Lung (tissue), 11 donors: ENCODE measurements at regions not wholly inside any gene's neighbourhood (a gene's known extent, or its start where the extent isn't known, plus 50 kb on each side); places are given as distances from the start of the nearest gene placed in this dataset.

Source experiments
- ATAC-seq: fragments of 200-7000 bp; cut with Tn5 transposase; one replicate; pipeline ENCODE4 v1.9.1; 2020; ENCODE audit warnings: moderate number of reproducible peaks; ENCODE audit not compliant: insufficient read depth, low FRiP score
- DNase-seq, 3 donors: peaks; one replicate each; pipeline ENCODE4 v3.0.0-alpha.2; 2013 to 2017
- H3K27ac ChIP-seq, 2 donors: one replicate each; pipeline ENCODE4 v1.5.1; 2013; ENCODE audit warnings: mild to moderate bottlenecking in 2 of 2, moderate library complexity in 2 of 2, control low read depth in 1 of 2, inconsistent platforms in 1 of 2, low read depth in 1 of 2, low read length in 1 of 2
- H3K27me3 ChIP-seq, 3 donors: one replicate each; pipeline ENCODE4 v1.5.1; 2013; ENCODE audit warnings: low read length in 2 of 3; ENCODE audit not compliant: control insufficient read depth in 3 of 3, insufficient read depth in 3 of 3
- H3K36me3 ChIP-seq, 4 donors: one replicate each; pipeline ENCODE4 v1.5.1; 2013; ENCODE audit warnings: low read length in 4 of 4, mild to moderate bottlenecking in 1 of 4, moderate library complexity in 1 of 4; ENCODE audit not compliant: control insufficient read depth in 4 of 4, insufficient read depth in 4 of 4
- H3K4me1 ChIP-seq, 5 donors: one replicate each; pipeline ENCODE4 v1.5.1; 2013; ENCODE audit warnings: low read length in 5 of 5, mild to moderate bottlenecking in 2 of 5, moderate library complexity in 1 of 5; ENCODE audit not compliant: control insufficient read depth in 5 of 5, insufficient read depth in 5 of 5
- H3K4me3 ChIP-seq: one replicate; pipeline ENCODE4 v1.5.1; 2013; ENCODE audit warnings: mild to moderate bottlenecking, control low read depth, moderate library complexity
- H3K9ac ChIP-seq, 2 donors: one replicate each; pipeline ENCODE4 v1.5.1; 2013; ENCODE audit warnings: low read length in 2 of 2, control low read depth in 1 of 2; ENCODE audit not compliant: insufficient read depth in 1 of 2
- H3K9me3 ChIP-seq, 4 donors: one replicate each; pipeline ENCODE4 v1.5.1; 2013; ENCODE audit warnings: low read length in 3 of 4, mild to moderate bottlenecking in 1 of 4, moderate library complexity in 1 of 4; ENCODE audit not compliant: control insufficient read depth in 4 of 4, insufficient read depth in 3 of 4
- WGBS, 2 donors: extraction: QIAGEN DNeasy Blood & Tissue Kit; methylation state at CpG; one replicate each; pipeline ENCODE4 v1.1.7; 2013; 5-methylcytosine and 5-hydroxymethylcytosine counted together
- TF ChIP-seq, protein P1 (sequence below): IDR thresholded peaks from 2 replicates; pipeline ENCODE4 v1.5.1; 2012; ENCODE audit warnings: mild to moderate bottlenecking; ENCODE audit errors: control extremely low read depth, extremely low read depth
- donor health status: control.
- donor health status: control.
- donor health status: Bipolar disorder and iron deficiency.
- donor health status: healthy.
- donor health status: DM: yes; HTN: yes; CAD: no.

DNA sequence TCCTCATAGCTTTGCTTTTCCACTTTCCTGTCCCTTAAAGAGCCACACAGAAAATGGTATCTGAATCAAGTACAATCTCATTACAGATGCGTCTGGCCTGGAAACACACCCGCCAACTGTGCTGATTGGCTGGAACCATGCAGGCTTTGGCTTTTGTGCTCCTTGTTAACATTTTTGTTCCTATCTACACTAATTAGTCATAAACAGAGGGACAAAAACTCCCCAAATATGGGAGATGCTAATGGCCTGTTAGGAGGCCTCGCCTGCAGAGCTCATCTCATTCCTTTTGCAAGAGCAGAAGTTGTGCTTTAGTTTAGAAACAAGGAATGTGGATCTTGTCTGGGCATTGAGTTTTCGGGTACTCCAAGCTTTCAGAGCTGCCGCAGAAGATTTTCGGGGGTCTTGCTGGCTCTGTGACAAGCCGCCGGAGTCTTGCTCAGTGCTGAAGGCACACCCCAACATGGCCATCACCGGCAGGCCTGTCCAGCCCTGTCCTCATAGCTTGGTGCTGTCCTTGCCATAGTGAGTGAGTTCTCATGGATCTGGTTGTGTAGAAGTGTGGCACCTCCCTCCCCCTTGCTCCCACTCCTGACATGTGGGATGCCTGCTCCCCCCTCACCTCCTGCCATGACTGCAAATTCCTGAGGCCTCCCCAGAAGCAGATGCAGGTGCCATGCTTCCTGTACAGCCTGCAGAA is 69.8 kb downstream of the METRNL start:
- H3K36me3 ChIP-seq = no peaks in the 10 kb centered on the region
- H3K27ac ChIP-seq = no peak overlapping the region
- H3K4me1 ChIP-seq = peaks cover 0 to 30% (median 5%) of the 10 kb centered on the region in 5 donors
- no peaks in the 10 kb centered on the region for H3K27me3 ChIP-seq
- H3K9ac ChIP-seq = no peak overlapping the region
- H3K9me3 ChIP-seq = no peaks in the 10 kb centered on the region
- TF ChIP-seq, protein P1, sequence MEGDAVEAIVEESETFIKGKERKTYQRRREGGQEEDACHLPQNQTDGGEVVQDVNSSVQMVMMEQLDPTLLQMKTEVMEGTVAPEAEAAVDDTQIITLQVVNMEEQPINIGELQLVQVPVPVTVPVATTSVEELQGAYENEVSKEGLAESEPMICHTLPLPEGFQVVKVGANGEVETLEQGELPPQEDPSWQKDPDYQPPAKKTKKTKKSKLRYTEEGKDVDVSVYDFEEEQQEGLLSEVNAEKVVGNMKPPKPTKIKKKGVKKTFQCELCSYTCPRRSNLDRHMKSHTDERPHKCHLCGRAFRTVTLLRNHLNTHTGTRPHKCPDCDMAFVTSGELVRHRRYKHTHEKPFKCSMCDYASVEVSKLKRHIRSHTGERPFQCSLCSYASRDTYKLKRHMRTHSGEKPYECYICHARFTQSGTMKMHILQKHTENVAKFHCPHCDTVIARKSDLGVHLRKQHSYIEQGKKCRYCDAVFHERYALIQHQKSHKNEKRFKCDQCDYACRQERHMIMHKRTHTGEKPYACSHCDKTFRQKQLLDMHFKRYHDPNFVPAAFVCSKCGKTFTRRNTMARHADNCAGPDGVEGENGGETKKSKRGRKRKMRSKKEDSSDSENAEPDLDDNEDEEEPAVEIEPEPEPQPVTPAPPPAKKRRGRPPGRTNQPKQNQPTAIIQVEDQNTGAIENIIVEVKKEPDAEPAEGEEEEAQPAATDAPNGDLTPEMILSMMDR = no peak
- WGBS, 2 donors = 94 to 96% methylated on average over 9 of the region's 9 CpGs
- DNase-seq (no peak), ATAC-seq (no peak)
- no peak overlapping the region for H3K4me3 ChIP-seq

DNA sequence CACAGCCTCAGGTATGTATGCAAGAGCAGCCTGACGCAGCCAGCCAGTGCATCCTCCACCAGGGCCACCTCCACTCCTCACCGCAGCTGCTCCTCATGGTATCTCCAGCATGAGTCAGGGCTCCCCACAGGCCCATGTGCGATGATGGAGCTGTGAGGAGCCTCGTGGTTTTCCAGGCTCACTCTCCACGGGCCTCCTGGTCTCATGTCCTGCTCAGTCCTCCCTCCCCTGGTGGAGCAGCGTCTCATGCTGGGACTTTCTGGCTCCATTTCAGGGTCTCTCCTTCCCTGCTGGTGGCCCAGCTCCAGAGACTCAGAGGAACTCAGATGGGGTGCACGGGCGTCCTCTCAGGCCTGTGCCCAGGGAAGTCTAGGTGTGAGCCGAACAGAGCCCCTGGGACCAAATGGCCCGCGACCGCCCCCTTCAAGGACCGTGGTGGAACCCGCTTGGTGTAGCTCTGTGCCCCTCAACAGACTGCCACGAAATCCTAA is 70.4 kb downstream of the METRNL start:
- DNase-seq = no peak
- 86% methylated on average over 15 of the region's 15 CpGs for WGBS, 2 donors
- no peak for ATAC-seq
- no peaks in the 10 kb centered on the region for H3K36me3 ChIP-seq
- H3K4me1 ChIP-seq = peaks cover 0 to 29% (median 4%) of the 10 kb centered on the region in 5 donors
- no peak overlapping the region for H3K9ac ChIP-seq
- no peak overlapping the region for H3K27ac ChIP-seq
- TF ChIP-seq, protein P1 = no peak
- H3K27me3 ChIP-seq = no peaks in the 10 kb centered on the region
- no peaks in the 10 kb centered on the region for H3K9me3 ChIP-seq
- H3K4me3 ChIP-seq = no peak overlapping the region

DNA sequence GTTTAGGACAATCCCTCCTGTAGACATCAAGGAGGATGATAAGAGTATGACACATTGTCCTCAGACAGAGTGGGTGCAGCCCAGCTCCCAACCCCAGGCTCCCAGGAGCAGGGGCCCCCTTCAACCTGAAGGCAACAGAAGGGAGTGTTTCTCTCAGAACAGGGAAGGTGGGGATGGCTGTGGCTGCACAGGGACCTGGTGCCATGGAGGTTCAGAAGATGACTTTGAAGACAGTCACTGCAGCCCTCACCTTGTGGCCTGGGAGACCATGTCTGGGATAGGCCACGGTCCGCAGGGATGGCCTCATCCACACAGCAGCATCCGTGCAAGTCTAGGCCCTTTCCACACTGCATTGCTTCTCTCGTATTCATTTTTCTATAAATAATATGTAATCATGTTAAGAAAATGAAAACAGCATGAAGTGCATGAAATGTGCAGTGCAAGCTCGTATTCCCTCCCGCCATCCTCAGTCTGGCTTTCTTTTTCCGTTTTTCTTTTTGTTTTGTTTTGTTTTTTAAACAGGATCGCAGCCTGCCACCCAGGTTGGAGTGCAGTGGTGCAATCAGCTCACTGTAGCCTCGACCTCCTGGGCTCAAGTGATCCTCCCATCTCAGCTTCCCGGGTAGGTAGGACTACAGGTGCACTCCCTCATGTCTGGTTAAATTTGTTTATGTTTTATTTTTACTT is 71.1 kb downstream of the METRNL start:
- TF ChIP-seq, protein P1 = no peak
- ATAC-seq (no peak), DNase-seq (no peak)
- no peaks in the 10 kb centered on the region for H3K9me3 ChIP-seq
- no peak overlapping the region for H3K4me3 ChIP-seq
- 82 to 86% methylated on average over 10 of the region's 10 CpGs for WGBS, 2 donors
- no peak overlapping the region for H3K27ac ChIP-seq
- H3K9ac ChIP-seq = no peak overlapping the region
- H3K4me1 ChIP-seq = peaks cover 0 to 25% (median 4%) of the 10 kb centered on the region in 5 donors
- no peaks in the 10 kb centered on the region for H3K36me3 ChIP-seq
- no peaks in the 10 kb centered on the region for H3K27me3 ChIP-seq
